Panc1 (cell line): ENCODE measurements at regions not wholly inside any gene's neighbourhood (a gene's known extent, or its start where the extent isn't known, plus 50 kb on each side); places are given as distances from the start of the nearest gene placed in this dataset.

ENCODE experiments used
- CTCF ChIP-seq: fragments of 450-650 bp; IDR thresholded peaks from 2 replicates; pipeline ENCODE4 v1.5.1; 2017; ENCODE audit warnings: mild to moderate bottlenecking
- POLR2AphosphoS5 ChIP-seq: IDR thresholded peaks from 2 replicates; pipeline ENCODE4 v1.6.1; 2012; ENCODE audit warnings: mild to moderate bottlenecking, low read depth, low read length, moderate library complexity
- TCF7L2 ChIP-seq: IDR thresholded peaks from 2 replicates; pipeline ENCODE4 v1.6.1; 2011; ENCODE audit warnings: mild to moderate bottlenecking, low read depth, low read length, inconsistent platforms

GRCh38 chr17:33804401-33804800, 450.7 kb upstream of the CCL2 start:
- TF ChIP-seq POLR2AphosphoS5 = no peak
- TF ChIP-seq CTCF = no peak
- no peak for TF ChIP-seq TCF7L2
